OCI-LY7 (cell line): ENCODE measurements at regions not wholly inside any gene's neighbourhood (a gene's known extent, or its start where the extent isn't known, plus 50 kb on each side); places are given as distances from the start of the nearest gene placed in this dataset.

Experiments
- EZH2phosphoT487 ChIP-seq: fragments of 200-600 bp; sonication (generic); IDR thresholded peaks from 2 replicates; pipeline ENCODE4 v1.6.1; 2018; ENCODE audit warnings: low read depth, borderline replicate concordance, mild to moderate bottlenecking, mixed run types, antibody characterized with exemption, low read length, moderate library complexity, mixed read lengths
- TF ChIP-seq, protein P1 (sequence below): fragments of 200-600 bp; sonication (generic); conservative IDR thresholded peaks from 2 replicates; pipeline ENCODE4 v1.5.1; 2014; ENCODE audit warnings: mild to moderate bottlenecking, antibody characterized with exemption, low read length, moderate library complexity, mixed read lengths

DNA sequence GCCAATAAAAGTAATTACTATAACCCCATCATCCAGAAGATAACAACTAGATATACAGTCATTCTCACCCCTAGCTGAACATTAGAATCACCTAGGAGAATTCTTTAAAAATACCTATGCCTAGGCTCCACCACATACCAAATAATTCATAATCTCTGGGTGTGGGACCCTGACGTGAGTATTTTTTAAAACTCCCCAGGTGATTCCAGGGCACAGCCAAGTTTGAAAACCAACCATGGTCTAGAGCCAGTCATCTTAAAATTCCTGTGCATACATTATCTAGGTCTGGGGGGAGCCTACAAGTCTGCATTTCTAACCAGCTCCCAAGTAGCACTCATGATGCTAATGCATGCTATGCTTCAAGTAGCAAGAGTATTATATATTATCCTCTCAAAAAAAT is 281.0 kb upstream of the MTNR1B start:
- TF ChIP-seq, protein P1, sequence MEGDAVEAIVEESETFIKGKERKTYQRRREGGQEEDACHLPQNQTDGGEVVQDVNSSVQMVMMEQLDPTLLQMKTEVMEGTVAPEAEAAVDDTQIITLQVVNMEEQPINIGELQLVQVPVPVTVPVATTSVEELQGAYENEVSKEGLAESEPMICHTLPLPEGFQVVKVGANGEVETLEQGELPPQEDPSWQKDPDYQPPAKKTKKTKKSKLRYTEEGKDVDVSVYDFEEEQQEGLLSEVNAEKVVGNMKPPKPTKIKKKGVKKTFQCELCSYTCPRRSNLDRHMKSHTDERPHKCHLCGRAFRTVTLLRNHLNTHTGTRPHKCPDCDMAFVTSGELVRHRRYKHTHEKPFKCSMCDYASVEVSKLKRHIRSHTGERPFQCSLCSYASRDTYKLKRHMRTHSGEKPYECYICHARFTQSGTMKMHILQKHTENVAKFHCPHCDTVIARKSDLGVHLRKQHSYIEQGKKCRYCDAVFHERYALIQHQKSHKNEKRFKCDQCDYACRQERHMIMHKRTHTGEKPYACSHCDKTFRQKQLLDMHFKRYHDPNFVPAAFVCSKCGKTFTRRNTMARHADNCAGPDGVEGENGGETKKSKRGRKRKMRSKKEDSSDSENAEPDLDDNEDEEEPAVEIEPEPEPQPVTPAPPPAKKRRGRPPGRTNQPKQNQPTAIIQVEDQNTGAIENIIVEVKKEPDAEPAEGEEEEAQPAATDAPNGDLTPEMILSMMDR = no peak
- TF ChIP-seq EZH2phosphoT487 = no peak
